Endothelial cell of umbilical vein (primary cell): ENCODE measurements at regions not wholly inside any gene's neighbourhood (a gene's known extent, or its start where the extent isn't known, plus 50 kb on each side); places are given as distances from the start of the nearest gene placed in this dataset.

Source experiments
- BruUV-seq: library from RNA; stranded (reverse); fragments of 400-500 nt; replicated peaks from 2 replicates; lab custom pipeline; 2021; lab: Mats Ljungman, UMichigan
- CTCF ChIA-PET: fragments of 300-600, 350-600 bp; sonication (Branson Sonifier 250); formaldehyde crosslinking; loops from one replicate; lab custom pipeline; 2021; ENCODE audit warnings: antibody characterized with exemption, inconsistent platforms; lab: Charles Lee
- POLR2A ChIA-PET: fragments of 300-600, 350-600 bp; sonication (Branson Sonifier 250); formaldehyde crosslinking; loops from one replicate; lab custom pipeline; 2021; ENCODE audit warnings: antibody characterized with exemption, inconsistent platforms; lab: Charles Lee
- DNase-seq: peaks from one replicate; pipeline ENCODE4 v3.0.0-alpha.2; 2011; ENCODE audit warnings: low read depth, low spot score
- FAIRE-seq: peaks from 2 replicates; lab custom pipeline; 2011; peaks lifted over from hg19 to GRCh38; lab: Jason Lieb, UNC
- H2AFZ ChIP-seq: 2 replicates; pipeline ENCODE4 v1.6.0; 2012; ENCODE audit warnings: low read depth, low read length, control low read depth, inconsistent platforms
- H3K27ac ChIP-seq: 2 replicates; pipeline ENCODE4 v1.5.1; 2011; ENCODE audit warnings: low read depth, mild to moderate bottlenecking, control low read depth, low read length, moderate library complexity; ENCODE audit not compliant: insufficient read depth
- H3K27me3 ChIP-seq, 2 experiments: 2 replicates each; pipeline versions ENCODE4 v1.6.0 to v1.6.1; 2011; ENCODE audit warnings: low read length in 2 of 2, mixed read lengths in 1 of 2; ENCODE audit not compliant: control insufficient read depth in 2 of 2, insufficient read depth in 2 of 2
- H3K36me3 ChIP-seq, 2 experiments: 2 replicates in 1 of 2; 3 replicates in 1 of 2; pipeline ENCODE4 v1.5.1; 2011; ENCODE audit warnings: low read length in 2 of 2, mild to moderate bottlenecking in 1 of 2, moderate library complexity in 1 of 2; ENCODE audit not compliant: control insufficient read depth in 2 of 2, insufficient read depth in 2 of 2; ENCODE audit errors: extremely low read depth in 1 of 2
- H3K4me1 ChIP-seq: 3 replicates; pipeline ENCODE4 v1.5.1; 2011; ENCODE audit warnings: mild to moderate bottlenecking, low read length; ENCODE audit not compliant: control insufficient read depth, insufficient read depth; ENCODE audit errors: extremely low read depth
- H3K4me2 ChIP-seq: 2 replicates; pipeline ENCODE4 v1.6.1; 2011; ENCODE audit warnings: low read length, control low read depth, mixed read lengths; ENCODE audit not compliant: insufficient read depth
- H3K4me3 ChIP-seq, 3 experiments: fragments of 200-600 bp in 1 of 3; sonication (generic), shearing (Covaris generic) in 1 of 3; replicated peaks in 1 of 3; 2 replicates each; pipeline ENCODE4 v1.5.1; 2011 to 2016; ENCODE audit warnings: control low read depth in 3 of 3, low read length in 3 of 3, mild to moderate bottlenecking in 2 of 3, inconsistent platforms in 1 of 3, low read depth in 1 of 3, moderate library complexity in 1 of 3; ENCODE audit not compliant: insufficient read depth in 1 of 3
- H3K79me2 ChIP-seq: 2 replicates; pipeline ENCODE4 v1.6.0; 2012; ENCODE audit warnings: low read length, inconsistent platforms; ENCODE audit not compliant: control insufficient read depth, insufficient read depth
- H3K9ac ChIP-seq: replicated peaks from 2 replicates; pipeline ENCODE3; 2011; ENCODE audit warnings: low read length, control low read depth; ENCODE audit not compliant: insufficient read depth; ENCODE audit errors: extremely low read depth
- H3K9me1 ChIP-seq: replicated peaks from 3 replicates; pipeline ENCODE4 v1.6.0; 2011; ENCODE audit warnings: mild to moderate bottlenecking, low read length; ENCODE audit not compliant: control insufficient read depth, insufficient read depth; ENCODE audit errors: extremely low read depth
- H3K9me3 ChIP-seq: replicated peaks from 2 replicates; pipeline ENCODE4 v1.5.1; 2012; ENCODE audit warnings: low read length, inconsistent platforms; ENCODE audit not compliant: control insufficient read depth, insufficient read depth
- H4K20me1 ChIP-seq: replicated peaks from 2 replicates; pipeline ENCODE3; 2011; ENCODE audit warnings: mild to moderate bottlenecking, low read length; ENCODE audit not compliant: control insufficient read depth, insufficient read depth; ENCODE audit errors: extremely low read depth
- CTCF ChIP-seq, 2 donors: IDR thresholded peaks; 1 replicate in 1 of 2; 2 replicates in 1 of 2; pipeline ENCODE4 v1.5.1; 2011; ENCODE audit warnings: low read length in 2 of 2, mild to moderate bottlenecking in 2 of 2, moderate library complexity in 2 of 2, control low read depth in 1 of 2, inconsistent platforms in 1 of 2, low read depth in 1 of 2; ENCODE audit not compliant: insufficient read depth in 1 of 2; ENCODE audit errors: extremely low read depth in 1 of 2
- EZH2 ChIP-seq: IDR thresholded peaks from 2 replicates; pipeline ENCODE4 v1.6.1; 2012; ENCODE audit warnings: borderline replicate concordance, low read depth, mild to moderate bottlenecking, moderate library complexity, low read length, inconsistent platforms; ENCODE audit not compliant: severe bottlenecking
- FOS ChIP-seq: IDR thresholded peaks from 2 replicates; pipeline ENCODE4 v1.6.1; 2011; ENCODE audit warnings: mild to moderate bottlenecking, low read length, moderate library complexity, borderline replicate concordance; ENCODE audit not compliant: insufficient read depth
- GATA2 ChIP-seq: IDR thresholded peaks from 2 replicates; pipeline ENCODE4 v1.7.0; 2011; ENCODE audit warnings: low read depth, mild to moderate bottlenecking, moderate library complexity, mixed read lengths, low read length; ENCODE audit not compliant: insufficient read length, insufficient read depth
- JUN ChIP-seq: IDR thresholded peaks from 2 replicates; pipeline ENCODE4 v1.6.1; 2011; ENCODE audit warnings: borderline replicate concordance, low read depth; ENCODE audit not compliant: insufficient read length, insufficient read depth
- MAX ChIP-seq: IDR thresholded peaks from 2 replicates; pipeline ENCODE4 v1.6.1; 2011; ENCODE audit not compliant: insufficient read depth, insufficient read length
- MYC ChIP-seq: IDR thresholded peaks from one replicate; pipeline ENCODE4 v1.6.1; 2011; ENCODE audit warnings: mild to moderate bottlenecking, low read depth, low read length
- POLR2A ChIP-seq: IDR thresholded peaks from 2 replicates; pipeline ENCODE4 v1.6.1; 2012; ENCODE audit warnings: low read depth, mild to moderate bottlenecking, control low read depth, low read length
- POLR2AphosphoS5 ChIP-seq: IDR thresholded peaks from 2 replicates; pipeline ENCODE4 v1.6.1; 2012; ENCODE audit warnings: low read depth, mild to moderate bottlenecking, control low read depth, low read length, moderate library complexity; ENCODE audit not compliant: insufficient read depth
- dilution Hi-C: fragments of 300-500 bp; cut with MboI; formaldehyde crosslinking; loops from one replicate; pipeline ENCODE4 v1.15.0; 2019; ENCODE audit warnings: low sequenced_read_pairs; ENCODE audit not compliant: extremely low pct_ligation_motif_present
- intact Hi-C: fragments of 100-400 bp; cut with micrococcal nuclease; formaldehyde crosslinking; loops from one replicate; pipeline ENCODE4 v1.10.0; 2022

- H3K9me3 ChIP-seq: no peaks in the 10 kb centered on the region
- FAIRE-seq: no peak
- H3K79me2 ChIP-seq: no peaks in the 10 kb centered on the region
These were observed 54.2 kb upstream of the BCL9 start for GRCh38 chr1:147486876-147487656.

More at GRCh38 chr1:147486876-147487656, 54.2 kb upstream of the BCL9 start:
- H3K27me3 ChIP-seq: peaks cover 3 to 9% of the 10 kb centered on the region in 2 experiments
- H3K9me1 ChIP-seq: no peaks in the 10 kb centered on the region
- TF ChIP-seq POLR2A (no peak), FOS (no peak), POLR2AphosphoS5 (no peak), GATA2 (no peak), EZH2 (no peak), MYC (no peak), CTCF (IDR thresholded peaks at IDR 0.05; ENCODE audit: extremely low read depth in 1 of 2, insufficient read depth in 1 of 2, low read depth in 1 of 2, low read length in 2 of 2) (no peak), JUN (no peak), MAX (no peak)
- ChIA-PET POLR2A (no interaction called here), CTCF (interaction anchor here (0.6 to 2.0 kb wide), 6 partner anchors 9 to 406 kb away, joined by 3 to 5 read pairs (median 4); no protein-coding TSS in a partner anchor)
- no peaks in the 10 kb centered on the region for H3K4me1 ChIP-seq
- H3K27ac ChIP-seq: no peak overlapping the region
- H3K4me2 ChIP-seq: no peak overlapping the region
- dilution Hi-C loops: no loop called here
- no peaks in the 10 kb centered on the region for H4K20me1 ChIP-seq
- intact Hi-C loops: no loop called here
- H2AFZ ChIP-seq: no peak overlapping the region
- no peak overlapping the region for H3K9ac ChIP-seq
- BruUV-seq: no TSS peak
- H3K36me3 ChIP-seq: no peaks in the 10 kb centered on the region
- DNase-seq: no peak
- no peak overlapping the region for H3K4me3 ChIP-seq
